HG03558 (cell line): ENCODE measurements at regions not wholly inside any gene's neighbourhood (a gene's known extent, or its start where the extent isn't known, plus 50 kb on each side); places are given as distances from the start of the nearest gene placed in this dataset.

Experiments
- ATAC-seq: cut with Tn5 transposase; IDR thresholded peaks from one replicate; pipeline ENCODE4 v1.9.1; 2021; ENCODE audit warnings: moderate number of reproducible peaks; ENCODE audit not compliant: unreplicated experiment; ENCODE audit errors: extremely low read depth

- no peak for ATAC-seq
Measured at GRCh38 chr3:104723000-104723399, 643.7 kb upstream of the ALCAM start.

- no peak for ATAC-seq
Measured at GRCh38 chr3:104731074-104731473, 635.6 kb upstream of the ALCAM start.

GRCh38 chr3:104734627-104735026 is 632.1 kb upstream of the ALCAM start:
- no peak for ATAC-seq

- ATAC-seq: no peak
Measured at GRCh38 chr3:104735691-104736090, 631.0 kb upstream of the ALCAM start.

GRCh38 chr3:104738271-104738670 is 628.4 kb upstream of the ALCAM start:
- ATAC-seq: no peak

GRCh38 chr3:104740874-104741379 is 625.8 kb upstream of the ALCAM start:
- no peak for ATAC-seq

- no peak for ATAC-seq
Measured at GRCh38 chr3:104742044-104742443, 624.7 kb upstream of the ALCAM start.

GRCh38 chr3:104745313-104745712 is 621.4 kb upstream of the ALCAM start:
- no peak for ATAC-seq

GRCh38 chr3:104746056-104746455 is 620.7 kb upstream of the ALCAM start:
- ATAC-seq: no peak

GRCh38 chr3:104750581-104750980 is 616.1 kb upstream of the ALCAM start:
- ATAC-seq: no peak

GRCh38 chr3:104755791-104756190 is 610.9 kb upstream of the ALCAM start:
- no peak for ATAC-seq

- no peak for ATAC-seq
Measured at GRCh38 chr3:104763007-104763406, 603.7 kb upstream of the ALCAM start.

GRCh38 chr3:104764496-104764895 is 602.2 kb upstream of the ALCAM start:
- no peak for ATAC-seq

- ATAC-seq: no peak
Measured at GRCh38 chr3:104768886-104769285, 597.8 kb upstream of the ALCAM start.

- ATAC-seq: no peak
Measured at GRCh38 chr3:104779324-104779723, 587.4 kb upstream of the ALCAM start.

GRCh38 chr3:104781112-104781511 is 585.6 kb upstream of the ALCAM start:
- ATAC-seq: no peak

- no peak for ATAC-seq
Measured at GRCh38 chr3:104785947-104786346, 580.8 kb upstream of the ALCAM start.

- ATAC-seq: no peak
Measured at GRCh38 chr3:104787306-104787705, 579.4 kb upstream of the ALCAM start.

- ATAC-seq: no peak
Measured at GRCh38 chr3:104788807-104789206, 577.9 kb upstream of the ALCAM start.

- no peak for ATAC-seq
Measured at GRCh38 chr3:104791331-104791730, 575.4 kb upstream of the ALCAM start.

GRCh38 chr3:104796556-104796955 is 570.2 kb upstream of the ALCAM start:
- no peak for ATAC-seq

GRCh38 chr3:104805042-104805441 is 561.7 kb upstream of the ALCAM start:
- ATAC-seq: no peak

- ATAC-seq: no peak
Measured at GRCh38 chr3:104805508-104805907, 561.2 kb upstream of the ALCAM start.
